H9 (cell line): ENCODE measurements at regions not wholly inside any gene's neighbourhood (a gene's known extent, or its start where the extent isn't known, plus 50 kb on each side); places are given as distances from the start of the nearest gene placed in this dataset.

ENCODE experiments used
- DNase-seq: peaks from one replicate; pipeline ENCODE4 v3.0.0-alpha.2; 2017
- H2AFZ ChIP-seq: one replicate; pipeline ENCODE4 v1.6.1; 2013; ENCODE audit warnings: mild to moderate bottlenecking, low read length, control low read depth, moderate library complexity
- H2AK5ac ChIP-seq: 2 replicates; pipeline ENCODE4 v1.6.1; 2013; ENCODE audit warnings: low read length, control low read depth, mixed read lengths; ENCODE audit not compliant: insufficient read length
- H2BK120ac ChIP-seq: one replicate; pipeline ENCODE4 v1.6.1; 2013; ENCODE audit warnings: low read depth, mild to moderate bottlenecking, low read length, control low read depth, inconsistent platforms; ENCODE audit not compliant: poor library complexity, severe bottlenecking
- H2BK12ac ChIP-seq: 2 replicates; pipeline ENCODE4 v1.6.1; 2013; ENCODE audit warnings: low read length, control low read depth, mixed read lengths, low read depth; ENCODE audit not compliant: insufficient read length
- H2BK15ac ChIP-seq: 2 replicates; pipeline ENCODE4 v1.6.1; 2013; ENCODE audit warnings: low read depth, low read length, control low read depth
- H2BK20ac ChIP-seq: one replicate; pipeline ENCODE4 v1.6.1; 2013; ENCODE audit warnings: low read depth, mild to moderate bottlenecking, low read length, control low read depth, inconsistent platforms; ENCODE audit not compliant: poor library complexity, severe bottlenecking
- H2BK5ac ChIP-seq: 2 replicates; pipeline ENCODE4 v1.6.1; 2013; ENCODE audit warnings: low read length, control low read depth, mixed read lengths; ENCODE audit not compliant: insufficient read length
- H3K14ac ChIP-seq: 2 replicates; pipeline ENCODE4 v1.6.1; 2013; ENCODE audit warnings: low read length, control low read depth; ENCODE audit not compliant: insufficient read depth
- H3K18ac ChIP-seq: 2 replicates; pipeline ENCODE4 v1.6.1; 2013; ENCODE audit warnings: low read depth, mild to moderate bottlenecking, mixed read lengths, low read length, control low read depth; ENCODE audit not compliant: insufficient read length
- H3K23ac ChIP-seq: 2 replicates; pipeline ENCODE4 v1.6.1; 2013; ENCODE audit warnings: low read length, control low read depth, mixed read lengths, low read depth; ENCODE audit not compliant: insufficient read length
- H3K23me2 ChIP-seq: 2 replicates; pipeline ENCODE4 v1.6.1; 2013; ENCODE audit warnings: low read depth, mild to moderate bottlenecking, mixed read lengths, low read length, control low read depth; ENCODE audit not compliant: insufficient read length, poor library complexity, severe bottlenecking
- H3K27ac ChIP-seq: 2 replicates; pipeline ENCODE4 v1.5.1; 2013; ENCODE audit warnings: low read length, control low read depth, mixed read lengths, low read depth; ENCODE audit not compliant: insufficient read length
- H3K27me3 ChIP-seq: 2 replicates; pipeline ENCODE4 v1.6.1; 2013; ENCODE audit warnings: low read length, control low read depth, inconsistent platforms; ENCODE audit not compliant: insufficient read depth
- H3K4ac ChIP-seq: 2 replicates; pipeline ENCODE4 v1.6.1; 2013; ENCODE audit warnings: low read depth, mild to moderate bottlenecking, control low read depth, inconsistent platforms, low read length, moderate library complexity
- H3K4me1 ChIP-seq: 2 replicates; pipeline ENCODE4 v1.6.1; 2013; ENCODE audit warnings: low read length, control low read depth, inconsistent platforms; ENCODE audit not compliant: insufficient read depth
- H3K4me2 ChIP-seq: 2 replicates; pipeline ENCODE4 v1.6.1; 2013; ENCODE audit warnings: low read length, control low read depth, mixed read lengths; ENCODE audit not compliant: insufficient read length, insufficient read depth
- H3K56ac ChIP-seq: 2 replicates; pipeline ENCODE4 v1.6.1; 2013; ENCODE audit warnings: low read depth, mild to moderate bottlenecking, mixed read lengths, low read length, control low read depth; ENCODE audit not compliant: insufficient read length
- H3K79me1 ChIP-seq: 2 replicates; pipeline ENCODE4 v1.6.1; 2013; ENCODE audit warnings: low read depth, mild to moderate bottlenecking, moderate library complexity, low read length, control low read depth, inconsistent platforms; ENCODE audit not compliant: insufficient read depth, poor library complexity, severe bottlenecking
- H3K79me2 ChIP-seq: 2 replicates; pipeline ENCODE4 v1.6.1; 2013; ENCODE audit warnings: low read length, control low read depth, inconsistent platforms; ENCODE audit not compliant: insufficient read depth
- H3K9ac ChIP-seq: 2 replicates; pipeline ENCODE4 v1.6.1; 2013; ENCODE audit warnings: low read length, control low read depth, mixed read lengths; ENCODE audit not compliant: insufficient read length; ENCODE audit errors: extremely low read depth
- H3K9me3 ChIP-seq: one replicate; pipeline ENCODE4 v1.6.1; 2013; ENCODE audit warnings: low read depth, low read length, inconsistent platforms; ENCODE audit not compliant: control insufficient read depth
- H3T11ph ChIP-seq: one replicate; pipeline ENCODE4 v1.6.1; 2013; ENCODE audit warnings: mild to moderate bottlenecking, low read length, control low read depth, inconsistent platforms
- H4K20me1 ChIP-seq: one replicate; pipeline ENCODE4 v1.6.1; 2013; ENCODE audit not compliant: control insufficient read depth, insufficient read length, insufficient read depth
- H4K5ac ChIP-seq: 2 replicates; pipeline ENCODE4 v1.6.1; 2013; ENCODE audit warnings: low read depth, mild to moderate bottlenecking, mixed read lengths, low read length, control low read depth; ENCODE audit not compliant: insufficient read length
- H4K8ac ChIP-seq: replicated peaks from 2 replicates; pipeline ENCODE4 v1.6.1; 2013; ENCODE audit warnings: low read length, control low read depth, mixed read lengths, low read depth; ENCODE audit not compliant: insufficient read length
- H4K91ac ChIP-seq: 2 replicates; pipeline ENCODE4 v1.6.1; 2013; ENCODE audit warnings: low read depth, mild to moderate bottlenecking, moderate library complexity, mixed read lengths, low read length, control low read depth; ENCODE audit not compliant: insufficient read length
- H3K27ac Mint-ChIP-seq, 3 experiments: 2 replicates in 2 of 3; 3 replicates in 1 of 3; pipeline ENCODE4 v1.8.0; 2020 to 2021; ENCODE audit warnings: mixed read lengths in 3 of 3, mild to moderate bottlenecking in 1 of 3, moderate library complexity in 1 of 3
- H3K27me3 Mint-ChIP-seq: 2 replicates; pipeline ENCODE4 v1.8.0; 2021; ENCODE audit warnings: low read depth, mild to moderate bottlenecking, moderate library complexity, mixed read lengths
- H3K36me3 Mint-ChIP-seq, 3 experiments: 2 replicates in 2 of 3; 3 replicates in 1 of 3; pipeline ENCODE4 v1.8.0; 2020 to 2021; ENCODE audit warnings: low read depth in 3 of 3, mixed read lengths in 3 of 3; ENCODE audit not compliant: insufficient read depth in 1 of 3
- H3K4me1 Mint-ChIP-seq, 2 experiments: 2 replicates each; pipeline ENCODE4 v1.8.0; 2020; ENCODE audit warnings: mixed read lengths in 2 of 2
- H3K4me3 Mint-ChIP-seq, 2 experiments: 2 replicates in 1 of 2; 3 replicates in 1 of 2; pipeline ENCODE4 v1.8.0; 2020 to 2021; ENCODE audit warnings: mild to moderate bottlenecking in 2 of 2, mixed read lengths in 2 of 2, moderate library complexity in 1 of 2
- H3K9me3 Mint-ChIP-seq, 2 experiments: 2 replicates in 1 of 2; 3 replicates in 1 of 2; pipeline ENCODE4 v1.8.0; 2020; ENCODE audit warnings: mild to moderate bottlenecking in 2 of 2, mixed read lengths in 2 of 2, moderate library complexity in 1 of 2
- whole genome bisulfite sequencing: extraction: QIAGEN DNeasy Blood & Tissue Kit; methylation state at CpG from one replicate; pipeline ENCODE4 v1.1.7; 2013; ENCODE audit warnings: missing lambda C conversion rate, low lambda C conversion rate, mixed read lengths; ENCODE audit not compliant: insufficient read length; ENCODE audit errors: extremely low coverage; 5-methylcytosine and 5-hydroxymethylcytosine counted together
- TF ChIP-seq, protein P1 (sequence below): fragments of 200-600 bp; sonication (generic); conservative IDR thresholded peaks from 3 replicates; pipeline ENCODE4 v1.8.0; 2021; ENCODE audit warnings: antibody characterized with exemption, mild to moderate bottlenecking

GRCh38 chr6:146894624-146895023 lies 295.9 kb downstream of the ADGB start:
- no peak overlapping the region for H3K18ac ChIP-seq
- H4K5ac ChIP-seq, result no peak overlapping the region
- H4K8ac ChIP-seq, result no peak overlapping the region
- Mint-ChIP-seq H3K4me3 (no peak overlapping the region), H3K27ac (no peak overlapping the region; a peak in 1 of 7 replicates), H3K4me1 (peaks cover 0 to 4% of the 10 kb centered on the region in 2 experiments; a peak in 1 of 4 replicates), H3K36me3 (no peaks in the 10 kb centered on the region), H3K9me3 (no peaks in the 10 kb centered on the region), H3K27me3 (no peaks in the 10 kb centered on the region; the same call in 1 of the 2 replicates)
- no peaks in the 10 kb centered on the region for H3K4me1 ChIP-seq
- H3K23me2 ChIP-seq, result no peaks in the 10 kb centered on the region
- no peak overlapping the region for H2BK120ac ChIP-seq
- H3K27me3 ChIP-seq, result no peaks in the 10 kb centered on the region
- no peak overlapping the region for H2BK12ac ChIP-seq
- H3K23ac ChIP-seq, result no peak overlapping the region
- no peak overlapping the region for H2BK15ac ChIP-seq
- H3K9ac ChIP-seq, result no peak overlapping the region
- H3K4me2 ChIP-seq, result no peak overlapping the region
- H2AK5ac ChIP-seq, result no peak overlapping the region
- H3K27ac ChIP-seq, result no peak overlapping the region
- no peak overlapping the region for H3K14ac ChIP-seq
- no peak overlapping the region for H2BK5ac ChIP-seq
- no peak overlapping the region for H2BK20ac ChIP-seq
- no peak overlapping the region for H3T11ph ChIP-seq
- H3K56ac ChIP-seq, result no peak overlapping the region
- H3K79me1 ChIP-seq, result no peaks in the 10 kb centered on the region
- TF ChIP-seq, protein P1, sequence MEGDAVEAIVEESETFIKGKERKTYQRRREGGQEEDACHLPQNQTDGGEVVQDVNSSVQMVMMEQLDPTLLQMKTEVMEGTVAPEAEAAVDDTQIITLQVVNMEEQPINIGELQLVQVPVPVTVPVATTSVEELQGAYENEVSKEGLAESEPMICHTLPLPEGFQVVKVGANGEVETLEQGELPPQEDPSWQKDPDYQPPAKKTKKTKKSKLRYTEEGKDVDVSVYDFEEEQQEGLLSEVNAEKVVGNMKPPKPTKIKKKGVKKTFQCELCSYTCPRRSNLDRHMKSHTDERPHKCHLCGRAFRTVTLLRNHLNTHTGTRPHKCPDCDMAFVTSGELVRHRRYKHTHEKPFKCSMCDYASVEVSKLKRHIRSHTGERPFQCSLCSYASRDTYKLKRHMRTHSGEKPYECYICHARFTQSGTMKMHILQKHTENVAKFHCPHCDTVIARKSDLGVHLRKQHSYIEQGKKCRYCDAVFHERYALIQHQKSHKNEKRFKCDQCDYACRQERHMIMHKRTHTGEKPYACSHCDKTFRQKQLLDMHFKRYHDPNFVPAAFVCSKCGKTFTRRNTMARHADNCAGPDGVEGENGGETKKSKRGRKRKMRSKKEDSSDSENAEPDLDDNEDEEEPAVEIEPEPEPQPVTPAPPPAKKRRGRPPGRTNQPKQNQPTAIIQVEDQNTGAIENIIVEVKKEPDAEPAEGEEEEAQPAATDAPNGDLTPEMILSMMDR, result no peak
- no peak overlapping the region for H4K91ac ChIP-seq
- no peak for DNase-seq
- no peaks in the 10 kb centered on the region for H4K20me1 ChIP-seq
- H2AFZ ChIP-seq, result no peak overlapping the region
- no peaks in the 10 kb centered on the region for H3K79me2 ChIP-seq
- H3K9me3 ChIP-seq, result no peaks in the 10 kb centered on the region
- H3K4ac ChIP-seq, result no peak overlapping the region
- no CpG with 5 or more reads among the region's 1 CpG for WGBS
